GF-D8 (cell line): ENCODE measurements at regions not wholly inside any gene's neighbourhood (a gene's known extent, or its start where the extent isn't known, plus 50 kb on each side); places are given as distances from the start of the nearest gene placed in this dataset.

Experiments
- DNase-seq: peaks from one replicate; lab custom pipeline; 2025; lab: John Stamatoyannopoulos, UW

DNA sequence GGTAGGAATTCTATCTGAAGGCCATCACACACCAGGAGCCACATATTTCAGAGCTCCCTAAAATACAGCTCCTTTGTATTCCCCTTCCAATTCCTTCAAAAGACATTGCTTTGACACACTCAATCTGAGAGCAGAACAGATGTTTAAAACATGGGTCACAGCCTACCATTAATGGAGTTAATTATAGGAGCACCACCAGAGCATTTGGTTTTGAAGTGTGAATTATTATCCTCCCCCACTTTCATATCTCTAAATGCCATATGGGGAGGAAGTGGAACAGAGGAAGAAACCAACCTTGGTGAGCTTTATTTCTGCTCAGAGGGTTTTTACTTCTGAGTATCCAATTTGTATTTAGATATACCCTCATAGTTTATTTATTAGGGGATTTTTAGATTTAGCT, 50.7 kb upstream of the TNFRSF21 start:
- DNase-seq: no peak

DNA sequence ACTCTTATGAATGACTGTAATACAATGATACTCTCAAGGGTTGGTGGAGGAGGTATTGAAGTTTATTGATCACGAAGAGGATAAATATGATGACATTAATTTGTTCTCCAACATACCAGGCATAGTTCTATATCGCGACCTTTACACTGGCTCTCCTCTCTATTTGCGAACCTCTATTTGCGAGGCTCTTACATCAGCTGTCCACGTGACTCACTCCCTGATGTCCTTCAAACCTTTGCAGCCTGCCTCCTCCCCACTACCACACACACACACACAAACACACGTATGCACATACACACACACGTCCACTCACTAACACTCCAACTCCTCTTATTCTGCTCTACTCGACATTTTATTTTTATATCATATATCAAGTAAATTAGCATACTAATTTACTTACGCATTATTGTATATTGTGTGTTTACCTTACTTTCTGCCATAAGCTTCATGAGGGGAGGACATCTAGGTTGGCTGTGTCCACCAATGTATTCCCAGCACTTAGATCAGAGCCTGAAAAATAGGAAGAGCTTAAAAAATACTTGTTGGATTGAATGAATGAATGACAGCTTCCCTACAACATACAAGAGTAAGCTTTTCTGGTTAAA, 53.3 kb upstream of the TNFRSF21 start:
- DNase-seq: no peak

DNA sequence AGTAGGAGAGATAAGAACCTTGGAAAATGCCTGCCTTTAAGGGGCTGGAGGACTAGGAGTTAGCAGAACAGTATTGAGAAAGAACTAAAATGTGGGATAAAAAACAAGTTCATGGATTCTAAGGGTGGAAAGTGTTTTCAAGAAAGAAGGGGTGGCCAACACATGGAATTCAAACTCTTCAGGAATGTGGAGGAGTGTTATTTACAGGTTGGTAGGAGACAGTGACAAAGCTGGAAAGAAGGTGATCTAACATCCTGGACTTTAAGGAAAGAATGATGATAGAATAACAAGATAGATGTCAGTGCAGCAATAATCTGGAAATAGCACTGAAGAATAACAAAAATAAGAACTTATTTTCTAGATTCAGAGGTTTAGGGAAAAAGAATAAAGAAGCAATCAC, 54.0 kb upstream of the TNFRSF21 start:
- no peak for DNase-seq

DNA sequence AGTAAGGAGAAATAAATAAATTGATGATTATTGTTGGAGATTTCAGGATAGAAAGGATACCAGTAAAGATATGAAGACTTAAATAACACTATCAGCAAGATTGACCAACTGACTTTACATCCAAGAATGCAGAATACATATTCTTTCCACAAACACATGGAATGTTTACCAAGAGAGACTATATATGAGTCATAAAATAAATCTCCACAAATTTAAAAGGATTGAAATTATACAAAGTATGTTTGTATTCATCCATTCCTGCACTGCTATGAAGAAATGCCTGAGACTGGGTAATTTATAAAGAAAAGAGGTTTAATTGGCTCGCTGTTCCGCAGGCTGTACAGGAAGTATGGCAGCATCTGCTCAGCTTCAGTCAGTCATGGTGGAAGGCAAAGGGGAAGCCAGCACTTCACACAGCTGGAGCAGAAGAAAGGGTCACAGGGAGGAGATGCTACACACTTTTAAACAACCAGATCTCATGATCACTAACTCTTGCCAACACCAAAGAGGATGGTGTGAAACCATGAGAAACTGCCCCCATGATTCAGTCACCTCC, 56.7 kb upstream of the TNFRSF21 start:
- DNase-seq: no peak

DNA sequence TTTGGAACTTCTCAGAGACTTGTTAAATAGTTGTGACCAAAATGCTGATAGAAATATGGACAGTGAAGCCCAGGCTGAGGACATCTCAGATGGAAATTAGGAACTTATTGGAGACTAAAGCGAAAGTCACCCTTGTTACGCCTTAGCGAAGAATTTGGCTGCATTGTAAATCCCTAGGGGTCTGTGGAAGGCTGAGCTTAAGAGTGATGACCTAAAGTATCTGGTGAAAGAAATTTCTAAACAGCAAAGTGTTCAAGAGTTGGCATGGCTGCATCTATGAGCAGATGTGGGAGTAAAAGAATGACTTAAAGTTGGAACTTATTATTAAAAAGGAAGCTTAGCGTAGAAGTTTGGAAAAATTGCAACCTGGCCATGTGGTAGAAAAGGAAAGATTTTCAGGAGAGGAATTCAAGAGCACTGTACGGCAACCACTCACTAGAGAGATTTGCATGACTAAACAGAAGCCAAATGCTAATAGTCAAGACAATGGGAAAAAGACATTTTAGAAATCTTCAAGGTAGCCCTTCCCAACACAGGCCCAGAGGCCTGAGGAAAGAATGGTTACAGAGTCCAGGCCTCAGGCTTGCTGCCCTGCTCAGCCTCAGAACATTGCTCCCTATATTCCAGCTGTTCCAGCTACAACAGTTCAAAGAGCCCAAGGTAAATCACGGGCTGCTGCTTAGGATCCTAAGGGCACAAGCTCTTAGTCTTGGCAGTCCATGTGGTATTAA, 61.6 kb upstream of the TNFRSF21 start:
- DNase-seq: no peak

DNA sequence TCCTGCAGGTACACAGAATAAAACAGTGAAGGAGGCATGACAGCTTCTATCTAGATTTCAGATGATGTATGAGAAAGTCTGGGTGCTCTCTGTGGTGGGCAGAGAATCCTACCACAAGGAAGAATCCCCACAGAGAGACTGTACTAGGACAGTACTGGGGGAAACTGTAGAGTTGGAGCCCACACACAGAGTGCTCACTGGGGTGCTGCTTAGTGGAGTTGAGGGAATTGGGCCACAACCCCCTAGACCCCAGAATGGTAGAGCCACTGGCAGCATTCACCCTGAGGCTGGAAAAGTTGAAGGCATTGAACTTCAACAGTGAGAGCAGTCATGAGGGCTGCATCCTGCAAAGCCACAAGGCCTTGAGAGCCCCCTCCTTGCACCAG, 62.2 kb upstream of the TNFRSF21 start:
- no peak for DNase-seq

DNA sequence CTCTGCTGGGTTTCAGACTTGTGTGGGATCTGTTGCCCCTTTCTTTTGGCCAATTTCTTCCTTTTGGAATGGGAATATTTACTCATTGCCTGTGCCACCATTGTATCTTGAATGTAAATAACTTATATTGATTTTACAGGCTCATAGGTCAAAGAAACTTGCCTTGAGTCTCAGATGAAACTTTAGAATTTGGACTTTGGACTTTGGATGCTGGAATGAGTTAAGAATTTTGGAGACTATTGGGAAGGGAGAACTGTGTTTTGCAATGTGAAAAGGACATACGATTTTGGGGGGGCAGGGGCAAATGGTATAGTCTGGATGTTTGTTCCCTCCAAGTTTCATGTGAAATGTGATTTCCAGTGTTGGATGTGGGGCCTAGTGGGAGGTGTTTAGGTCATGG, 62.6 kb upstream of the TNFRSF21 start:
- no peak for DNase-seq

DNA sequence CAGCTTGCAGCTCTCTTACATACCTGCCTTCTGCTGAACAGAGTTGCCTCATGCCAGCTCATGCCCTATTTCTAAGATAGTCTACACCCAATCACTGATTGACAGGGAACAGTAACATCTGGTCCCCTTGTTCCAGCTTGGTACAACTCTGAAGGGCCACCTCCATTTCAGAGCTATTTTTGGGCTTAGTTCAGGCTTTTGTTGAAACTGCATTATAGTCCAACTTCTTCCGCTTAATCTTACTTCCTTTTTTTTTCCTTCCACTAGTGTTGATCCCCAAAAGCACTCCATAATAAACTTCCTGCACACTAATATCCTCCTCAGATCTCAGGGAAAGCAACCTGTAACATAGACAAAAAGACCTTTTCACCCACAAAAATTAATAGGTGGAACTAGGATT, 65.7 kb upstream of the TNFRSF21 start:
- no peak for DNase-seq

DNA sequence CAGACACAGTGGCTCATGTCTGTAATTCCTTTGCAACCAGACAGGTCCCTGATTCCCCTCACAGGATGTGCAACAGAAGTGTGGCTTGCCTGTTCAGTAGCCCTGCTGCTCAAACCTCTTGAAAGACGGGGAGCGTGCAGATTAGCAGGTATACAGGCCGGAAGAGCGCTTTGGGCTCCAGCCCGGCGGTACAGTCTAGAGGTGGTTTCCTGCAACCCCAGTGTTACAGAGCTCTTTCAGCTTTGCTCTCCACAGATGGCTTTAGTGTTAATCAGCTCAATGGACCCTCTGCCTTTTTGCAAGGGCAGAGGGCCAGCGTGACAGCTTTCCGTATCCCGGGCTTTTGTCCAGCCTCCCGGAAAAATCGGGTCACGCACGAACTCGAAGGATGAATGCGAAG, 67.2 kb upstream of the TNFRSF21 start:
- no peak for DNase-seq

DNA sequence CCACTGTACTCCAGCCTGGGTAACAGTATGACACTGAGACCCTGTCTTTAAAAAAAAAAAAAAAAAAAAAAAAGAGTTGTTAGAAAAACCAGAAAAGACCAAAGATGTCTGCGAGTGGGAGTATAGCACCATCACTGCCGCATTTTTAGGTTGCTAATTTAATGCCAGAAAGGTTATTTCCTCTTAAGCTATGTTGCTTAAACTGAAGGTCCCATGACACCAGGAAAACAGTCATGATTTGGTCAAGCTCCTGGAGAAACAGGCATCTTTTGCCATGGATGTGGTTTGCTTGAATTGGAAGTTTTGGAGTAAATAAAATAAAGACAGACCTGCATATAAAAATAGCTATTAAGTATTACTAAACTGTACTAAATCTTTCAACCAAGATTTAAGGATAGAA, 68.3 kb upstream of the TNFRSF21 start:
- DNase-seq: no peak

DNA sequence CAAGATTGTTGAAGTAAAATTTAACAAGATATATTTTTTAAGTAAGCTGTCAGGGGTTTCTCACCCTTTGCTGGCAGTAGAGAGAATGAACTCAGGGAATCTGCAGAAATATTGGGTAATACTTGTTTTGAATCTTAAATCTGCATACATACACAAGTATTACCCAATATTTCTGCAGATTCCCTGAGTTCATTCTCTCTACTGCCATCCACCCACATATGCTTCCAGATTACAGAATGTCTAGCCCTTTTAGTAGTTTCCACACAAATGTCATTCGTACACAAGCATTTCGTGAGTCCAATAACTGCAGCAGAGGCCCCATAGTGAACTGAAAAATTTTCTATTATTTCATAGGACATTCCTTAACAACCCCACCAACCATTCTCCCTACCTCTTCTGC, 69.6 kb upstream of the TNFRSF21 start:
- no peak for DNase-seq

DNA sequence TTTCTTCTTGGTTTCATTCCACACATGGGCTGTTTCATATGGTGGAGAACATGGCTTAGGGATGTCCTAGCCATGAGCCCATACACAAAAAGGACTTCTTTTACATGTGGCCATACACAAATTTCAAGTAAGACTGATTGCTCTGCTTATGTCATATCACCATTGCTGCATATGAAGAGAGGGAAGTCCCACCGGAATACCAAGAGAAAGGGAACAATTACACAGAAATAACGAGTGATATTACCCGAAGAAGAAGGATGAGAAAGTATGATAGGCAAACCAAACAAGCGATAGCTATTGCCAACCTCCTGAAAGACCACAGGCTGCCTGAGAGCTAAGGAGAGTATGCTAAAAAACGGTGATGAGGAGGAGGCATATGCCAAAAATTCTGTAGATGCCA, 70.5 kb upstream of the TNFRSF21 start:
- no peak for DNase-seq

DNA sequence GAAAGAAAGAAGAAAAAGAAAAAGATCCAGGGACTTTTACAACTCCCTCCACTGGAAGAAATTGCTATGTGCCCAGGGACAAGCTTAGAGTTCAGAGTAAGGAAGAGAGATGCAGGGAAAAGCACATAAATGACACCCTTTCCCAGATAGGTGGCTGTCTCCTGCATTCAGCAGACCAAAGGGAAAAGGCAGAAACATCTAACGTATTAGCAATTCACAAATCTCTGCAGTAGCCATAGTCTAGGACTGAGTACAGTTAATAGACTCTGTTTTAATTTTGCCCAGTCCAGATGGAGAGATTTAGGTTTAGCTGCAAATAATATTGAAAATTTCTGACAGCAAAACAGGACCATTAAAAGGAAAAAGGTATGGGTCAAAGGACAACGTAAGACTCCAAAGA, 71.3 kb upstream of the TNFRSF21 start:
- DNase-seq: no peak

DNA sequence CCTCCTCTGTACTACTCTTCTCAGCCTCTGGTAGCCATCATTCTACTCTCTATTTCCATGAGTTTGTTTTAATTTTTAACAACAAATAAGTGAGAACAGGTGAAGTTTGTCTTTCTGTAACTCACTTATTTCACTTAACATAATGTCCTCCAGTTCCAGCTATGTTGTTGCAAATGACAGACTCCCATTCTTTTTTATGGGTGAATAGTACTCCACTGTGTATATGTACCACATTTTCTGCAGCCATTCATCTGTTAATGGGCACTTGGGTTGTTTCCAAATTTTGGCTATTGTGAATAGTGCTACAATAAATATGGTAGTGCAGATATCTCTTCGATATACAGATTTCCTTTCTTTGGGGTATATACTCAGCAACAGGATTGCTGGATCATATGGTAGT, 73.7 kb upstream of the TNFRSF21 start:
- DNase-seq: no peak

DNA sequence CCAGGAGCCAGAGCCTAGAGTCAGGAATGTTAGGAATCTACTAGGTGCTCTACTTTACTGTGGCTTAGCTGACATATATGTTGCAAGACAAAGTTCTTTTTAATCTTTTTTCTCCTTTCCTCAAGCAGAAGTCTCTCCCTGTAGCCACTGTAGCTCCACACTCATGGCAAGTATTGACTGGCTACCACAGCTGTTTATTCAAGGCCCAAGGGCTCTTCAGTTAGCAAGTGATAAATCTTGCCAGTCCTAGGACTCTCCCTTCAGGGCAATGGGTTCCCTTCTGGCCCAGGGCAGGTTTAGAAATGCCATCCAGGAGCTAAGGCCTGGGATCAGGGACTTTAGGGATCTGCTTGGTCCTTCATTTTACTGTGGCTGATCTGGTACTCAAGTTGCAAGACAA, 82.0 kb upstream of the TNFRSF21 start:
- DNase-seq: no peak

DNA sequence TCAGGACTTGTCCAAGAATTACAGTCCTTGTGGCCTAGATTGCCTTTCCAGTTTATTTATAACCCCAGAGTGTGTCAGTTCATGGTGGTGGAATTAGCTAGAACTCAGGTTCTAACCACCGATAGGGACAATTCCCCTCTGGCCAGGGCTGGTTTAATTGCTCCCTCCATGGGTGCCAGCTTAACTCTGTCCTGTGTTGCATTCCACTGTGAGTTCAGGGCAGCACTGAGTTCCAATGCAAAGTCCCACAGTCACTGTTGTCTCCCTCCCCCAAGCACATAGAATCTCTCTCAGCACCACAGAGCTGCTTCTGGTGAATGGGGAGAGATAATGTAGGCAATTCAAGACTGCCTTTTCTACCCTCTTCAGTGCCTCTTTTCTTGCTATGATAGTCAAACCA, 82.5 kb upstream of the TNFRSF21 start:
- no peak for DNase-seq

DNA sequence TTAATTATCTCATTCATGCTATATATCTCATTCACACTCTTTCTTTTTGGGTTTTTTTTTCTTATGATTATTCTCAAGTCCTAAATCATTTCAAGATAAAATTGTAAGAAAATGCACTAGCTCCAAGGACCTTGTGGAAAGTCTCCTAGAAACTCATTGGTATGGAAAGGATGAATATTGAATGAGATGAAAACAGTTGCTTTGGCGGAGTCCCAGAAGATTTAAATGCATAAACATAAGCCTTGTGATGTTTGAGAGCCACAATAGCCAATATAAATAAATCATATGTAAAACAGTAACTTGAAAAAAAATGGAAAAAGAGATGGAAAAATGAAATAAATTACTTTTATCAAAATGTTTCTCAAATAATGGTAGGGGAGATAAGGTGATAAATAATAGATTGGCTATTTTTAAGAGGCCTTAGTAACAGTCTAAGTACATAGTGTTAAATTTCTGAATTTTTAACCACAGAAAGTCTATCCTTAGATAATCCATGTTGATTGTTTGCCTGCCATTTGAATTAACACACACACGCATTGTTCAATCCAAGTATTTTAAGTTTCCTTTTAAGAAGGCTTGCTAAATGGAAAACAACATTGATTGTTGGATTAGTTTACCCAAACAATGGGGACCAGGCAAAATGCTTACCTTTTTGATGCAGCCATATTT, 81.1 kb upstream of the CD2AP start:
- DNase-seq: no peak

DNA sequence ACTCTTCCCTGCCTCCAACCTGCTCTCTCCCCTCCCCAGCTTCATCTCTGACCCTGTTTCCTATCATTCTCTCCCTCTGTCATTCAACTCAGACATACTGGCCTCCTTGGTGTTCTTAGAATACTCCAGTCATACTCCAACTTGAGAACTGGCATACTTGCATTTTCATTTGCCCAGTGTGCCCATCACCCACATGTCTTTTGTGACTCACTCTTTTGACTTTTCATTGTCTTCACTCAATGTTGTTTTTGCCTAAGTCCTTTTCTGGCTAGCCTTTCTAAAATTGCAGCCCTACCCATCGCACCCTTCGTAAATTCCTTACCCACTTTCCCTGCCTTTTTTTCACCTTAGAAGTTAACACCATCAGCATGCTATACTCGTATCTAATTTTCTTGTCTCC, 77.0 kb upstream of the CD2AP start:
- DNase-seq: no peak

DNA sequence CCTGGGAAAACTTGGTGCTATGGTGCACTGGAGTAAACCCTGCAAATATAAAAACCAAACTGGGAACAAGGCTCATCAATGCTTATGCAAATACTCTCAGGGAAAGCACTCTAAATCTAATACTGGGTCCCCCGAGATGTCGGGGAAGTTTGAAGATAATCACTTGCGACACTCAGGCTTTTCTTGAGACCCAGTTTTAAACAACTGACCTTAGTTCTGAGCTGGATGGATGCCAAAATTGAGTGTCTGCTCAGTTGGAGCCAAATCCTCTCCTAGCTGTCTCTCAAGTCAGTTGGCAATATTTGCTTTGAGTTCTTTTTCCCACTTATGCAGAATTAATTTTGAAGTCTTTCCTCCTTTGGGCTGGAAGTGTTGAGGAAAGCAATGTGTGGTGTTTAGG, 75.5 kb upstream of the CD2AP start:
- DNase-seq: no peak

DNA sequence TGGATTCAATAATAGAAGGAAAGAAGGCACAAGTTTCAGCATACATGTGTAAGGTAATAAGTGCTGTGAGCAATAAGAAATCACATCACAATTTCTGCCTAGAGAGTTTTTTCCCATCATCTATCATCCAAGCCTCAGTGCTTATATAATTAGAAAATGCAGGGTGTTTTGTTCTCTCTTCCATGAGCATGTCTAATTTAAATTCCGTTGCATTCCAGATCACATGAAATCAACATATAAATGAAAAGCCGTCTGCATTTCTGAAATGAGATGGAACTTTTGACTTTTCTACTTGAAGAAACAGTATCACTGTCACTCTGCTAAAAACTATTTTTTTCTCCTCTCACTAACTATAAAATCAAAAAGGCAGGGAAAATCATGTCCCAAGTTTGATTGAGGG, 74.5 kb upstream of the CD2AP start:
- no peak for DNase-seq

DNA sequence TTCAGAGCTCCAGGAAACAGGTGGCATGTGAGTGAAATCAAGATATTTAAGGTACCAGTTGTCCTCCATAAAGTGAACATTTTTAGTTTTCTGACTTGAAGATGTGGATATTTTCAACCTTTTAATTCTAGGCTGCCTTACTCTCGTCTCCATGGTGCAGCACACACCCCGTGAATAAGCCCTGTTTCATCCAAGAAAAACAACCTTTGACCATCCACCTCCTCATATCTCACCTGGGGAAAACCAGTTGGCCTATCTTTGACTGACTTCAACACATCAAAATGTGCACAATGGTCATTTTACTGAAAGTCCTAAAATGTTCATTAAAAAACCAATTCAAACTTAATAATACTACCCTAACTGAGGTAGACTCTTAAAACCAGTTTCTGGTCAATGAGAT, 73.8 kb upstream of the CD2AP start:
- DNase-seq: no peak

DNA sequence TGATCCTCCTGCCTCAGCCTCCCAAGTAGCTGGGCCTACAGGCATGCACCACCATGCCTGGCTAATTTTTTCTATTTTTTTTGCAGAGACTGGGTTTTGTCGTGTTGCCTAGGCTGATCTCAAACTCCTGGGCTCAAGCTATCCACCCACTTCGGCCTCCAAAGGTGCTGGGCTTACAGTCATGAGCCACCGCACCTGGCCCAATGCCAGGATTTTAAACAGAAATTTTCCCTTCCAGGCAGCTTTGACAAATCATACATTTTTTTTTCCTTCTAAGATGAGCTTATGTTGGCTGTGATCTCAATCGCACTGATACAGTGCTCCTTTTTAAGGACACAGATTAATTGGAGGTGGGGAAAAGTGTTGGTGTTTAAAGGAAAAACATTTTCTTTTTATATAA, 73.2 kb upstream of the CD2AP start:
- no peak for DNase-seq

DNA sequence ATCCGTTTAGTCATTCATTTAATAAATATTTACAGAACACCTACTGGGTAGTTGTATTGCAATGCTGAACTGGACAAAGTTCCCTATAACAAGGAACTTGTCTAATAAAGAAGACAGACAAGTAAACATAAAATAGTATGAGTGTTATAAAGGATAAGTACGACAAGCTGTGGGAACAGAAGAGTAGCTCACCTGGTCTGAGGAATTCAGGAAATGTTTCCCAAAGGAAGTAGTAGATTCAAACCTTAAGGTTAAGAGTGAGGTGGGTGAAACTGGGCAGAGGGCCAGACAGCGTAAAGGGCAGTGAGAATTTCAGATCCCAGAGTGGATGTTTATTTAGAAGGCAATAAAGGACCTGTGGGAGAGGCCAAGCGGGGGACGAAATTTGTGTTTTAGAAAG, 72.3 kb upstream of the CD2AP start:
- DNase-seq: no peak
